H9 (cell line): ENCODE measurements at regions not wholly inside any gene's neighbourhood (a gene's known extent, or its start where the extent isn't known, plus 50 kb on each side); places are given as distances from the start of the nearest gene placed in this dataset.

Experiments
- DNase-seq: peaks from one replicate; pipeline ENCODE4 v3.0.0-alpha.2; 2017
- H2AFZ ChIP-seq: one replicate; pipeline ENCODE4 v1.6.1; 2013; ENCODE audit warnings: mild to moderate bottlenecking, low read length, control low read depth, moderate library complexity
- H2AK5ac ChIP-seq: 2 replicates; pipeline ENCODE4 v1.6.1; 2013; ENCODE audit warnings: low read length, control low read depth, mixed read lengths; ENCODE audit not compliant: insufficient read length
- H2BK120ac ChIP-seq: one replicate; pipeline ENCODE4 v1.6.1; 2013; ENCODE audit warnings: low read depth, mild to moderate bottlenecking, low read length, control low read depth, inconsistent platforms; ENCODE audit not compliant: poor library complexity, severe bottlenecking
- H2BK12ac ChIP-seq: 2 replicates; pipeline ENCODE4 v1.6.1; 2013; ENCODE audit warnings: low read length, control low read depth, mixed read lengths, low read depth; ENCODE audit not compliant: insufficient read length
- H2BK15ac ChIP-seq: 2 replicates; pipeline ENCODE4 v1.6.1; 2013; ENCODE audit warnings: low read depth, low read length, control low read depth
- H2BK20ac ChIP-seq: one replicate; pipeline ENCODE4 v1.6.1; 2013; ENCODE audit warnings: low read depth, mild to moderate bottlenecking, low read length, control low read depth, inconsistent platforms; ENCODE audit not compliant: poor library complexity, severe bottlenecking
- H2BK5ac ChIP-seq: 2 replicates; pipeline ENCODE4 v1.6.1; 2013; ENCODE audit warnings: low read length, control low read depth, mixed read lengths; ENCODE audit not compliant: insufficient read length
- H3K14ac ChIP-seq: 2 replicates; pipeline ENCODE4 v1.6.1; 2013; ENCODE audit warnings: low read length, control low read depth; ENCODE audit not compliant: insufficient read depth
- H3K18ac ChIP-seq: 2 replicates; pipeline ENCODE4 v1.6.1; 2013; ENCODE audit warnings: low read depth, mild to moderate bottlenecking, mixed read lengths, low read length, control low read depth; ENCODE audit not compliant: insufficient read length
- H3K23ac ChIP-seq: 2 replicates; pipeline ENCODE4 v1.6.1; 2013; ENCODE audit warnings: low read length, control low read depth, mixed read lengths, low read depth; ENCODE audit not compliant: insufficient read length
- H3K23me2 ChIP-seq: 2 replicates; pipeline ENCODE4 v1.6.1; 2013; ENCODE audit warnings: low read depth, mild to moderate bottlenecking, mixed read lengths, low read length, control low read depth; ENCODE audit not compliant: insufficient read length, poor library complexity, severe bottlenecking
- H3K27ac ChIP-seq: 2 replicates; pipeline ENCODE4 v1.5.1; 2013; ENCODE audit warnings: low read length, control low read depth, mixed read lengths, low read depth; ENCODE audit not compliant: insufficient read length
- H3K27me3 ChIP-seq: 2 replicates; pipeline ENCODE4 v1.6.1; 2013; ENCODE audit warnings: low read length, control low read depth, inconsistent platforms; ENCODE audit not compliant: insufficient read depth
- H3K4ac ChIP-seq: 2 replicates; pipeline ENCODE4 v1.6.1; 2013; ENCODE audit warnings: low read depth, mild to moderate bottlenecking, control low read depth, inconsistent platforms, low read length, moderate library complexity
- H3K4me1 ChIP-seq: 2 replicates; pipeline ENCODE4 v1.6.1; 2013; ENCODE audit warnings: low read length, control low read depth, inconsistent platforms; ENCODE audit not compliant: insufficient read depth
- H3K4me2 ChIP-seq: 2 replicates; pipeline ENCODE4 v1.6.1; 2013; ENCODE audit warnings: low read length, control low read depth, mixed read lengths; ENCODE audit not compliant: insufficient read length, insufficient read depth
- H3K56ac ChIP-seq: 2 replicates; pipeline ENCODE4 v1.6.1; 2013; ENCODE audit warnings: low read depth, mild to moderate bottlenecking, mixed read lengths, low read length, control low read depth; ENCODE audit not compliant: insufficient read length
- H3K79me1 ChIP-seq: 2 replicates; pipeline ENCODE4 v1.6.1; 2013; ENCODE audit warnings: low read depth, mild to moderate bottlenecking, moderate library complexity, low read length, control low read depth, inconsistent platforms; ENCODE audit not compliant: insufficient read depth, poor library complexity, severe bottlenecking
- H3K79me2 ChIP-seq: 2 replicates; pipeline ENCODE4 v1.6.1; 2013; ENCODE audit warnings: low read length, control low read depth, inconsistent platforms; ENCODE audit not compliant: insufficient read depth
- H3K9ac ChIP-seq: 2 replicates; pipeline ENCODE4 v1.6.1; 2013; ENCODE audit warnings: low read length, control low read depth, mixed read lengths; ENCODE audit not compliant: insufficient read length; ENCODE audit errors: extremely low read depth
- H3K9me3 ChIP-seq: one replicate; pipeline ENCODE4 v1.6.1; 2013; ENCODE audit warnings: low read depth, low read length, inconsistent platforms; ENCODE audit not compliant: control insufficient read depth
- H3T11ph ChIP-seq: one replicate; pipeline ENCODE4 v1.6.1; 2013; ENCODE audit warnings: mild to moderate bottlenecking, low read length, control low read depth, inconsistent platforms
- H4K20me1 ChIP-seq: one replicate; pipeline ENCODE4 v1.6.1; 2013; ENCODE audit not compliant: control insufficient read depth, insufficient read length, insufficient read depth
- H4K5ac ChIP-seq: 2 replicates; pipeline ENCODE4 v1.6.1; 2013; ENCODE audit warnings: low read depth, mild to moderate bottlenecking, mixed read lengths, low read length, control low read depth; ENCODE audit not compliant: insufficient read length
- H4K8ac ChIP-seq: replicated peaks from 2 replicates; pipeline ENCODE4 v1.6.1; 2013; ENCODE audit warnings: low read length, control low read depth, mixed read lengths, low read depth; ENCODE audit not compliant: insufficient read length
- H4K91ac ChIP-seq: 2 replicates; pipeline ENCODE4 v1.6.1; 2013; ENCODE audit warnings: low read depth, mild to moderate bottlenecking, moderate library complexity, mixed read lengths, low read length, control low read depth; ENCODE audit not compliant: insufficient read length
- H3K27ac Mint-ChIP-seq, 3 experiments: 2 replicates in 2 of 3; 3 replicates in 1 of 3; pipeline ENCODE4 v1.8.0; 2020 to 2021; ENCODE audit warnings: mixed read lengths in 3 of 3, mild to moderate bottlenecking in 1 of 3, moderate library complexity in 1 of 3
- H3K27me3 Mint-ChIP-seq: 2 replicates; pipeline ENCODE4 v1.8.0; 2021; ENCODE audit warnings: low read depth, mild to moderate bottlenecking, moderate library complexity, mixed read lengths
- H3K36me3 Mint-ChIP-seq, 3 experiments: 2 replicates in 2 of 3; 3 replicates in 1 of 3; pipeline ENCODE4 v1.8.0; 2020 to 2021; ENCODE audit warnings: low read depth in 3 of 3, mixed read lengths in 3 of 3; ENCODE audit not compliant: insufficient read depth in 1 of 3
- H3K4me1 Mint-ChIP-seq, 2 experiments: 2 replicates each; pipeline ENCODE4 v1.8.0; 2020; ENCODE audit warnings: mixed read lengths in 2 of 2
- H3K4me3 Mint-ChIP-seq, 2 experiments: 2 replicates in 1 of 2; 3 replicates in 1 of 2; pipeline ENCODE4 v1.8.0; 2020 to 2021; ENCODE audit warnings: mild to moderate bottlenecking in 2 of 2, mixed read lengths in 2 of 2, moderate library complexity in 1 of 2
- H3K9me3 Mint-ChIP-seq, 2 experiments: 2 replicates in 1 of 2; 3 replicates in 1 of 2; pipeline ENCODE4 v1.8.0; 2020; ENCODE audit warnings: mild to moderate bottlenecking in 2 of 2, mixed read lengths in 2 of 2, moderate library complexity in 1 of 2
- CTCF ChIP-seq: fragments of 200-600 bp; sonication (generic); conservative IDR thresholded peaks from 3 replicates; pipeline ENCODE4 v1.8.0; 2021; ENCODE audit warnings: antibody characterized with exemption, mild to moderate bottlenecking
- WGBS: extraction: QIAGEN DNeasy Blood & Tissue Kit; methylation state at CpG from one replicate; pipeline ENCODE4 v1.1.7; 2013; ENCODE audit warnings: missing lambda C conversion rate, low lambda C conversion rate, mixed read lengths; ENCODE audit not compliant: insufficient read length; ENCODE audit errors: extremely low coverage; 5-methylcytosine and 5-hydroxymethylcytosine counted together

GRCh38 chr14:83309833-83310232 lies 1776.2 kb upstream of the SEL1L start:
- no peak for DNase-seq
- no peak overlapping the region for H3K14ac ChIP-seq
- H3K79me1 ChIP-seq = no peaks in the 10 kb centered on the region
- no peak overlapping the region for H2BK20ac ChIP-seq
- Mint-ChIP-seq H3K4me1 (peaks cover 0 to 2% of the 10 kb centered on the region in 2 experiments; a peak in 1 of 4 replicates), H3K27ac (no peak overlapping the region), H3K9me3 (no peaks in the 10 kb centered on the region), H3K4me3 (no peak overlapping the region), H3K36me3 (no peaks in the 10 kb centered on the region; a peak in 1 of 7 replicates), H3K27me3 (no peaks in the 10 kb centered on the region)
- no peak overlapping the region for H2BK12ac ChIP-seq
- no peak overlapping the region for H3K27ac ChIP-seq
- H2AK5ac ChIP-seq = no peak overlapping the region
- no peak overlapping the region for H3K4me2 ChIP-seq
- no peak overlapping the region for H3K18ac ChIP-seq
- H2BK15ac ChIP-seq = no peak overlapping the region
- no peak overlapping the region for H2BK5ac ChIP-seq
- H3K27me3 ChIP-seq = no peaks in the 10 kb centered on the region
- H3K4ac ChIP-seq = no peak overlapping the region
- H3T11ph ChIP-seq = no peak overlapping the region
- H4K8ac ChIP-seq = no peak overlapping the region
- H4K91ac ChIP-seq = no peak overlapping the region
- H2BK120ac ChIP-seq = no peak overlapping the region
- H3K4me1 ChIP-seq = no peaks in the 10 kb centered on the region
- TF ChIP-seq CTCF = no peak
- H4K5ac ChIP-seq = no peak overlapping the region
- no peaks in the 10 kb centered on the region for H3K23me2 ChIP-seq
- H2AFZ ChIP-seq = no peak overlapping the region
- H3K9me3 ChIP-seq = no peaks in the 10 kb centered on the region
- H3K56ac ChIP-seq = no peak overlapping the region
- no CpG with 5 or more reads among the region's 3 CpGs for WGBS
- H3K23ac ChIP-seq = no peak overlapping the region
- H3K79me2 ChIP-seq = no peaks in the 10 kb centered on the region
- H4K20me1 ChIP-seq = no peaks in the 10 kb centered on the region
- no peak overlapping the region for H3K9ac ChIP-seq
